Memory B cell (primary cell): ENCODE measurements at regions not wholly inside any gene's neighbourhood (a gene's known extent, or its start where the extent isn't known, plus 50 kb on each side); places are given as distances from the start of the nearest gene placed in this dataset.
"Not testable (repeated sequence)": the region's sequence is repeated elsewhere in the genome, so short reads cannot be mapped to it uniquely, and the experiment has no call there.

ENCODE experiments used
- ATAC-seq: fragments of 150-1000 bp; cut with Tn5 transposase; 2 replicates; pipeline ENCODE4 v1.10.0; 2021; ENCODE audit warnings: low read depth, mild to moderate bottlenecking, moderate library complexity
- DNase-seq, 2 donors: peaks; one replicate each; pipeline ENCODE4 v3.0.0; 2022; ENCODE audit warnings: low spot score in 2 of 2
- H3K27ac Mint-ChIP-seq: one replicate; pipeline ENCODE4 v1.8.0; 2022; ENCODE audit warnings: mild to moderate bottlenecking, moderate library complexity, mixed read lengths
- H3K27me3 Mint-ChIP-seq: one replicate; pipeline ENCODE4 v1.8.0; 2022; ENCODE audit warnings: mixed read lengths
- H3K36me3 Mint-ChIP-seq: one replicate; pipeline ENCODE4 v1.8.0; 2022; ENCODE audit warnings: mild to moderate bottlenecking, mixed read lengths
- H3K4me1 Mint-ChIP-seq: one replicate; pipeline ENCODE4 v1.8.0; 2022; ENCODE audit warnings: mixed read lengths
- H3K4me3 Mint-ChIP-seq: one replicate; pipeline ENCODE4 v1.8.0; 2022; ENCODE audit warnings: mild to moderate bottlenecking, moderate library complexity, mixed read lengths
- H3K9me3 Mint-ChIP-seq: one replicate; pipeline ENCODE4 v1.8.0; 2022; ENCODE audit warnings: mixed read lengths

- Mint-ChIP-seq H3K27ac (no peak overlapping the region), H3K4me1 (no peaks in the 10 kb centered on the region), H3K27me3 (peaks cover 22% of the 10 kb centered on the region), H3K36me3 (no peaks in the 10 kb centered on the region), H3K9me3 (peaks cover 5% of the 10 kb centered on the region), H3K4me3 (no peak overlapping the region)
- ATAC-seq (no peak), DNase-seq (no peak)
Observed at GRCh38 chr11:45423475-45424120, 137.5 kb upstream of the SYT13 start.

GRCh38 chr11:45423036-45423435, 136.9 kb upstream of the SYT13 start:
- DNase-seq: no peak
- H3K4me1 Mint-ChIP-seq: no peaks in the 10 kb centered on the region

GRCh38 chr11:45414088-45414487, 127.9 kb upstream of the SYT13 start:
- peaks cover 4% of the 10 kb centered on the region for H3K9me3 Mint-ChIP-seq

More at GRCh38 chr11:45423036-45423435, 136.9 kb upstream of the SYT13 start:
- H3K9me3 Mint-ChIP-seq: peaks cover 7% of the 10 kb centered on the region
- no peak overlapping the region for H3K4me3 Mint-ChIP-seq
- H3K36me3 Mint-ChIP-seq: peaks cover 2% of the 10 kb centered on the region
- ATAC-seq: no peak
- peaks cover 24% of the 10 kb centered on the region for H3K27me3 Mint-ChIP-seq
- H3K27ac Mint-ChIP-seq: no peak overlapping the region

GRCh38 chr11:45413156-45413858, 127.2 kb upstream of the SYT13 start:
- Mint-ChIP-seq H3K27me3 (peaks cover 10% of the 10 kb centered on the region), H3K36me3 (peaks cover 1% of the 10 kb centered on the region), H3K4me3 (no peak overlapping the region), H3K4me1 (no peaks in the 10 kb centered on the region), H3K9me3 (peaks cover 2% of the 10 kb centered on the region), H3K27ac (no peak overlapping the region)
- no peak for ATAC-seq
- DNase-seq: no peak

More at GRCh38 chr11:45414088-45414487, 127.9 kb upstream of the SYT13 start:
- H3K27ac Mint-ChIP-seq: no peak overlapping the region
- H3K36me3 Mint-ChIP-seq: peaks cover 2% of the 10 kb centered on the region
- no peaks in the 10 kb centered on the region for H3K4me1 Mint-ChIP-seq
- no peak overlapping the region for H3K4me3 Mint-ChIP-seq
- H3K27me3 Mint-ChIP-seq: peaks cover 9% of the 10 kb centered on the region
- ATAC-seq (no peak), DNase-seq (no peak)

GRCh38 chr11:45412521-45412920, 126.4 kb upstream of the SYT13 start:
- H3K4me3 Mint-ChIP-seq: no peak overlapping the region
- no peak overlapping the region for H3K27ac Mint-ChIP-seq
- DNase-seq (no peak), ATAC-seq (no peak)
- peaks cover 11% of the 10 kb centered on the region for H3K27me3 Mint-ChIP-seq
- no peaks in the 10 kb centered on the region for H3K36me3 Mint-ChIP-seq
- no peaks in the 10 kb centered on the region for H3K9me3 Mint-ChIP-seq
- H3K4me1 Mint-ChIP-seq: no peaks in the 10 kb centered on the region

GRCh38 chr11:45412051-45412471, 125.9 kb upstream of the SYT13 start:
- no peaks in the 10 kb centered on the region for H3K4me1 Mint-ChIP-seq
- H3K27ac Mint-ChIP-seq: no peak overlapping the region
- DNase-seq: no peak
- H3K4me3 Mint-ChIP-seq: no peak overlapping the region
- ATAC-seq: no peak
- H3K36me3 Mint-ChIP-seq: no peaks in the 10 kb centered on the region
- H3K27me3 Mint-ChIP-seq: peaks cover 12% of the 10 kb centered on the region
- no peaks in the 10 kb centered on the region for H3K9me3 Mint-ChIP-seq

GRCh38 chr11:45411228-45411946, 125.2 kb upstream of the SYT13 start:
- no peak for DNase-seq
- ATAC-seq: no peak
- no peak overlapping the region for H3K27ac Mint-ChIP-seq
- peaks cover 12% of the 10 kb centered on the region for H3K27me3 Mint-ChIP-seq
- no peaks in the 10 kb centered on the region for H3K36me3 Mint-ChIP-seq
- H3K4me3 Mint-ChIP-seq: no peak overlapping the region
- H3K4me1 Mint-ChIP-seq: no peaks in the 10 kb centered on the region
- H3K9me3 Mint-ChIP-seq: no peaks in the 10 kb centered on the region

GRCh38 chr11:45410391-45411227, 124.5 kb upstream of the SYT13 start:
- H3K4me1 Mint-ChIP-seq: no peaks in the 10 kb centered on the region
- no peak overlapping the region for H3K27ac Mint-ChIP-seq
- no peak for DNase-seq
- no peaks in the 10 kb centered on the region for H3K9me3 Mint-ChIP-seq
- peaks cover 12% of the 10 kb centered on the region for H3K27me3 Mint-ChIP-seq
- H3K36me3 Mint-ChIP-seq: no peaks in the 10 kb centered on the region
- no peak for ATAC-seq
- H3K4me3 Mint-ChIP-seq: no peak overlapping the region

- no peak for ATAC-seq
- peaks cover under 1% of the 10 kb centered on the region for H3K4me1 Mint-ChIP-seq
Observed at GRCh38 chr11:45409587-45409986, 123.4 kb upstream of the SYT13 start.

GRCh38 chr11:45407226-45407625, 121.1 kb upstream of the SYT13 start:
- peaks cover 20% of the 10 kb centered on the region for H3K27me3 Mint-ChIP-seq
- DNase-seq: no peak
- H3K9me3 Mint-ChIP-seq: no peaks in the 10 kb centered on the region
- ATAC-seq: no peak
- no peaks in the 10 kb centered on the region for H3K36me3 Mint-ChIP-seq
- H3K4me1 Mint-ChIP-seq: peaks cover 2% of the 10 kb centered on the region
- no peak overlapping the region for H3K27ac Mint-ChIP-seq
- H3K4me3 Mint-ChIP-seq: no peak overlapping the region

More at GRCh38 chr11:45409587-45409986, 123.4 kb upstream of the SYT13 start:
- no peak for DNase-seq
- no peaks in the 10 kb centered on the region for H3K36me3 Mint-ChIP-seq
- H3K27me3 Mint-ChIP-seq: peaks cover 14% of the 10 kb centered on the region
- no peak overlapping the region for H3K4me3 Mint-ChIP-seq
- H3K27ac Mint-ChIP-seq: no peak overlapping the region
- H3K9me3 Mint-ChIP-seq: no peaks in the 10 kb centered on the region

- no peak for DNase-seq
- Mint-ChIP-seq H3K27ac (no peak overlapping the region), H3K4me1 (peaks cover 2% of the 10 kb centered on the region), H3K27me3 (peaks cover 19% of the 10 kb centered on the region), H3K9me3 (no peaks in the 10 kb centered on the region), H3K36me3 (no peaks in the 10 kb centered on the region), H3K4me3 (no peak overlapping the region)
- no peak for ATAC-seq
Observed at GRCh38 chr11:45405916-45406670, 120.0 kb upstream of the SYT13 start.

- not testable (repeated sequence) for DNase-seq
Observed at GRCh38 chr11:45403521-45403920, 117.4 kb upstream of the SYT13 start.

GRCh38 chr11:45402049-45402630, 116.0 kb upstream of the SYT13 start:
- DNase-seq: no peak
- Mint-ChIP-seq H3K36me3 (no peaks in the 10 kb centered on the region), H3K27ac (no peak overlapping the region), H3K4me3 (no peak overlapping the region), H3K27me3 (peaks cover 15% of the 10 kb centered on the region), H3K9me3 (no peaks in the 10 kb centered on the region), H3K4me1 (peaks cover 7% of the 10 kb centered on the region)
- ATAC-seq: no peak

More at GRCh38 chr11:45403521-45403920, 117.4 kb upstream of the SYT13 start:
- H3K27me3 Mint-ChIP-seq: peaks cover 16% of the 10 kb centered on the region
- H3K4me3 Mint-ChIP-seq, H3K36me3 Mint-ChIP-seq, H3K4me1 Mint-ChIP-seq, ATAC-seq, H3K27ac Mint-ChIP-seq, H3K9me3 Mint-ChIP-seq: not testable (repeated sequence)
